GM13976 (cell line): ENCODE measurements at regions not wholly inside any gene's neighbourhood (a gene's known extent, or its start where the extent isn't known, plus 50 kb on each side); places are given as distances from the start of the nearest gene placed in this dataset.

Experiments
- DNase-seq: peaks from one replicate; pipeline ENCODE4 v3.0.0; 2012; ENCODE audit warnings: low spot score
- CTCF ChIP-seq: IDR thresholded peaks from 2 replicates; pipeline ENCODE4 v1.5.1; 2012; ENCODE audit warnings: borderline replicate concordance, mild to moderate bottlenecking; ENCODE audit not compliant: insufficient read depth; ENCODE audit errors: extremely low read depth, missing control alignments, control extremely low read depth
- in situ Hi-C: fragments of 300-500 bp; cut with MboI; formaldehyde crosslinking; loops from one replicate; pipeline ENCODE4 v1.12.0; 2022; ENCODE audit warnings: low sequenced_read_pairs, mixed read lengths, inconsistent platforms; ENCODE audit not compliant: unreplicated experiment

- in situ Hi-C loops, result no loop called here
- no peak for TF ChIP-seq CTCF
Observed at GRCh38 chr18:5779922-5780321, 115.4 kb downstream of the TMEM200C start.

GRCh38 chr18:5772306-5773105 lies 122.8 kb downstream of the TMEM200C start:
- DNase-seq, result no peak
- no peak for TF ChIP-seq CTCF
- in situ Hi-C loops, result no loop called here

More at GRCh38 chr18:5779922-5780321, 115.4 kb downstream of the TMEM200C start:
- no peak for DNase-seq

GRCh38 chr18:5771343-5771742 lies 124.0 kb downstream of the TMEM200C start:
- TF ChIP-seq CTCF, result no peak
- in situ Hi-C loops, result no loop called here
- no peak for DNase-seq

- DNase-seq, result no peak
- in situ Hi-C loops, result no loop called here
- TF ChIP-seq CTCF, result no peak
Observed at GRCh38 chr18:5770176-5770575, 125.1 kb downstream of the TMEM200C start.

- no peak for TF ChIP-seq CTCF
- no peak for DNase-seq
- in situ Hi-C loops, result no loop called here
Observed at GRCh38 chr18:5768454-5768853, 126.9 kb downstream of the TMEM200C start.

GRCh38 chr18:5759194-5759593 lies 136.1 kb downstream of the TMEM200C start:
- in situ Hi-C loops, result no loop called here
- TF ChIP-seq CTCF, result no peak

More at GRCh38 chr18:5759194-5759593, 136.1 kb downstream of the TMEM200C start:
- DNase-seq, result no peak
